Large intestine (tissue), 3 donors: ENCODE measurements at regions not wholly inside any gene's neighbourhood (a gene's known extent, or its start where the extent isn't known, plus 50 kb on each side); places are given as distances from the start of the nearest gene placed in this dataset.
A peak's percentile ranks its signal among the peaks of the same experiment; 100 is the strongest.

Experiments used
- DNase-seq, 2 donors: peaks; one replicate each; pipeline versions ENCODE4 v3.0.0 to v3.0.0-alpha.2; 2013
- H3K27ac ChIP-seq: one replicate; pipeline ENCODE4 v1.5.1; 2013; ENCODE audit warnings: low read length
- H3K27me3 ChIP-seq: 2 replicates; pipeline ENCODE4 v1.6.1; 2013; ENCODE audit warnings: low read length; ENCODE audit not compliant: control insufficient read depth, insufficient read depth
- H3K36me3 ChIP-seq: 2 replicates; pipeline ENCODE4 v1.6.1; 2013; ENCODE audit warnings: low read length; ENCODE audit not compliant: control insufficient read depth, insufficient read depth
- H3K4me1 ChIP-seq: one replicate; pipeline ENCODE4 v1.6.1; 2013; ENCODE audit warnings: low read length; ENCODE audit not compliant: control insufficient read depth, insufficient read depth
- H3K4me3 ChIP-seq: one replicate; pipeline ENCODE4 v1.5.1; 2013; ENCODE audit warnings: low read length
- H3K9me3 ChIP-seq: one replicate; pipeline ENCODE4 v1.6.1; 2013; ENCODE audit warnings: mild to moderate bottlenecking, low read depth, low read length, moderate library complexity; ENCODE audit not compliant: control insufficient read depth
- WGBS: methylation state at CpG from one replicate; pipeline ENCODE4 v1.1.5; 2013; ENCODE audit warnings: low lambda C conversion rate; ENCODE audit not compliant: insufficient coverage; 5-methylcytosine and 5-hydroxymethylcytosine counted together

DNA sequence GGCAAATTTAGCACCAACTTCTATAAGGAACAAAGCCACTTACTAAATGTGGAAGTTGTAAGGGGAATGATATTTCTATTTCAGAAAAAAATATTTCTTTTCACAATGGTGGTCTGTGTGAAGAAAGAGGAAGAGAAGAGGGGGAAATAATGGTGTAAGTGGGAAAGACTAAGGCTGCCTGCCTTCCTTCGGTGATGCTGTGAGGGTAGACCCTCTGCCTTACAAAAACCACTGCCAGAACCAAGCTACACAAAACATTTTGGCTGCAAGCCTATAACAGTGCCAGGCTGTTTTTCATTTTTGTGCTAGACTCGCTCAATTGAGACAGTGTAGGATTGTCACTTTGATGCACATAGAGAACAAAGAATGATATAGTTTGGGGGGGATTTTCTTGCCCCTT lies 286.6 kb downstream of the ZEB2 start:
- WGBS = 100% methylated on average over 1 of the region's 2 CpGs

DNA sequence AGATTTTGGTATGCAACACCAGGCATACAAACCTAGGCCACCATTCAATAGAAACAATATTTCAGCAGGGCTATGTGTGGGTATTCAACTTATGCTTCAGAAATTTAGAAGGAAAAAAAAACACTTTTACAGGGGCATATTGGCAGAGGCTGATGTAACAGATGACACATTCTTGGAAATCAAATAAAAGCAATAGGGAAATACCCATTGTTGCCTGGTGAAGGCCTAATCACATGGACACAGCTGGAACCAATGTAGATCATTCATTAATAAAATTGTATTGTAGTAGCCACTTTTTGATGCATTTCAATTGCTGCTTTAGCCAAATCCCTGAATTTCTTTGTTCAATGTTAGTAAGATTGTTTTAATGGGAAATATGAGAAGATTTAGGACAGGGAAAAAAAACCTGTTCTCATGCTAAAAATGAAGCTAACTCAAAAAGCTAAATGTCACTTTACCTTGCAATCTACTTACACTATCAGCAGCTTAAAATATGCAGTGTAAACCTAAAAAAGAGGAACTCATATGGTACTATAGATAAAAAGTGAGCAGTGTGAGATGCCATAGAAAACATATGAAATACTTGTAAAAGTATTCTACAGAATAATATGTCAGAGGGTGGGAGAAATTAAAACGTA lies 289.4 kb downstream of the ZEB2 start:
- no peak overlapping the region for H3K27ac ChIP-seq
- H3K27me3 ChIP-seq = no peaks in the 10 kb centered on the region
- no peak overlapping the region for H3K4me3 ChIP-seq
- no CpG with 5 or more reads among the region's 1 CpG for WGBS
- no peak for DNase-seq
- H3K36me3 ChIP-seq = no peaks in the 10 kb centered on the region
- H3K9me3 ChIP-seq = no peaks in the 10 kb centered on the region
- no peaks in the 10 kb centered on the region for H3K4me1 ChIP-seq

More for the DNA sequence above, 286.6 kb downstream of the ZEB2 start:
- Histone ChIP-seq H3K4me1 (no peaks in the 10 kb centered on the region), H3K4me3 (no peak overlapping the region), H3K9me3 (no peaks in the 10 kb centered on the region), H3K27me3 (no peaks in the 10 kb centered on the region), H3K36me3 (no peaks in the 10 kb centered on the region), H3K27ac (no peak overlapping the region)
- DNase-seq = no peak

DNA sequence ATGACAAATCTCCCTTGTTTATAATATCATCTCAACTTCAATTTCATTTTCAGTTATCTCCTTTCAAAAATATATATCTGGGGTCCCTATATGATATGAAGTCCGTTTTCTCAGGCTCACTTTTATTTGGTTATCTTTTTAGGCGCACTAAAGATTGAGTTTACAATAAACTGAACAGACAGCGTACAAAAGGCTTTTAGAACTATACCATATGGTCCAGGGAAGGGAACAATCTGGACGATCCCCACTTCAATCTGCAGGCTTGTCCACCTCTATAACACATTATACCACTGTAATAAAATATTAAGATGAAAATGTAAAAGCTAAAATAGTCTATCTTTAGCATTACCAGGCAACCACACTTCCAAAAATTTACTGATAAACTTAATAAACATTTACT lies 289.9 kb downstream of the ZEB2 start:
- no peaks in the 10 kb centered on the region for H3K4me1 ChIP-seq
- no peaks in the 10 kb centered on the region for H3K27me3 ChIP-seq
- H3K27ac ChIP-seq = no peak overlapping the region
- 85% methylated on average over 2 of the region's 4 CpGs for WGBS
- H3K36me3 ChIP-seq = no peaks in the 10 kb centered on the region
- H3K9me3 ChIP-seq = no peaks in the 10 kb centered on the region
- no peak overlapping the region for H3K4me3 ChIP-seq
- no peak for DNase-seq

DNA sequence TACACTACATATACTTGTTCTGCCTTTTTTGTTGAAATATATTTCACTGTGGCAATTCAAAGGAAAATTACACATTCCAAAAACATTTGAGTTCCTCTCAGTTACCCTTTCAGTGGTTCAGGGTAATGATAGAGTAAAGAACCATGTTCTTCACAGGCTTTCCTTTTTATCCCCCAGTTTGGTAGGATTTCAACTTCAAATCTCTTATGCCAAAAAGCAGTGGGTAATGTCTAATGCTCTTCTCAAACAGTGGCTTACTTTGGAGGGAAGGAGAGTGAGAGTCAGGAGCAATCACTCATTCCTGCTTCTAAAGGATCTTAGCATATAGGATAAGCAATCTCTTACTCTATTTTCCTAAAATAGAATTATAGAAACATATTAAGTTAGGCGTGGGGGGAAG lies 290.6 kb downstream of the ZEB2 start:
- Histone ChIP-seq H3K27ac (no peak overlapping the region), H3K4me1 (no peaks in the 10 kb centered on the region), H3K36me3 (no peaks in the 10 kb centered on the region), H3K4me3 (no peak overlapping the region), H3K27me3 (no peaks in the 10 kb centered on the region), H3K9me3 (no peaks in the 10 kb centered on the region)
- DNase-seq = no peak
- WGBS = 71% methylated on average over 1 of the region's 1 CpG

DNA sequence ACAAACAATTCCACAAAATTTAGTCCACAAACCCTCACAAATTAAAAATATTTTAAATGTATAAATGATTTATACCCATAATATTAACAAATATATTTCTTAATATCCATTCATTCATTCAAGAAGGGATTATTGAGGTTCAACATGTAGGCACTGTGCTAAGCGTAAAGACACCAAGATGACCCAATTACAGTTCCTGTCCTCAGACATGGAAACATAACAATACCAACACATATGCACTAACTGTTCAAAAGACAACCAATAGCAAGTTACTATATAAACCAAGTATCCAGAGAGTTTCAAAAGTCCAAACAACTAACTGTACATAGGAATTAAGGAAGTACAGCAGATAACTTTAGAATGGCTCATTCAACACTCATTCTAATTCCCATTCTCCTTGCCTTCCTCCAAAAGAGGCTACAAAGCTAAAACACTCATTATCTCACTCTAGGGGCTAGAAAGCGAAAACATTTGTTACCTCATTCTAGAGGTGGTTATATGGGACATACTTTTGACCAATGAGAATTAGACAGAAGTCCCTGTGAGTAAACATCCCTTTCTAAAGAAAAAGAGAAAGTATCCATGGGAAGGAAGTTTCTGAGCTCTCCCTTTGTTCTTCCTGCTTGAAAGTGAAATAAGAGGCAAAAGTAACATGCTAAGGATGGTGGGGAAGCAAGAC lies 292.4 kb downstream of the ZEB2 start:
- no peaks in the 10 kb centered on the region for H3K9me3 ChIP-seq
- H3K4me1 ChIP-seq = no peaks in the 10 kb centered on the region
- no peak overlapping the region for H3K4me3 ChIP-seq
- H3K27ac ChIP-seq = no peak overlapping the region
- DNase-seq = peak in 1 of 2 donors; percentile 21
- H3K27me3 ChIP-seq = no peaks in the 10 kb centered on the region
- no CpG with 5 or more reads among the region's 2 CpGs for WGBS
- H3K36me3 ChIP-seq = no peaks in the 10 kb centered on the region

DNA sequence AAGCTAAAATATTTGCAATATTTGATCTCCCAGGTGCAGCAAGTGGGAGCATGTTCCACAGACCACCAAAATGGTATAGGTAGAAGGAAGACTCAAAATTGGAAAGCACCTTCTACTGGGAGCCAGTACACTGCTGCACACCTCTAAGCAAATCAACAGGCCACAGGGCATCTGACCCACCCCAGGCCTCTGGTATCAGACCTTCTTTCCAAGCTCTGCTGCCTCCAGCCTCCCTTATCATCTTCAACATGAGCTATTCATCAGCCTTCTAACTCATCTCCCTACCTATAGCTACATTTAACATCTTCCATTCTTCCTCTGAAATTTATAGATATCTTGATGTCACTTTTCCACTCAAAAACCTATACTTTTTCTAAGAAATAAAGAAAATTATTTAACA lies 294.8 kb downstream of the ZEB2 start:
- Histone ChIP-seq H3K4me1 (no peaks in the 10 kb centered on the region), H3K27ac (no peak overlapping the region), H3K4me3 (no peak overlapping the region)

DNA sequence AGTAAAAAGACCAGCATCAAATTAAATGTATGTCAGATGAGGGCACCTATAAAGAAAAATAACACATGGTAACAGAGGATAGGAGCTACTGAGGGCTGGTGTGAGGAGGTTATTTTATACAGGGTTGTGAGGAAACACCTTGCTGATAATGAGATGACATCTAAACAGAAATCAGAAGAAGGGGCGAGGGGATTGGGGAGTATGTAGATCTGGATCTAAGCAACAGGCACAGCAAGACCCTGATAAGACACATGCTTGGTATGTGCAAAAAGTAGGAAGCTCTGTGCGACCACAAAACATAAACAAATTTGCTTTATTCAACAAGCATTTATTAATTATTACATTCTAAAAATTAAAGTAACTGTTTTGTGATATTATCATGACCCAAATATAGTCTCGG lies 295.4 kb downstream of the ZEB2 start:
- WGBS = 95% methylated on average over 2 of the region's 3 CpGs
- no peak overlapping the region for H3K27ac ChIP-seq
- no peaks in the 10 kb centered on the region for H3K4me1 ChIP-seq
- H3K36me3 ChIP-seq = no peaks in the 10 kb centered on the region
- no peak for DNase-seq
- H3K27me3 ChIP-seq = no peaks in the 10 kb centered on the region
- H3K4me3 ChIP-seq = no peak overlapping the region
- no peaks in the 10 kb centered on the region for H3K9me3 ChIP-seq

More for the DNA sequence above, 294.8 kb downstream of the ZEB2 start:
- DNase-seq = no peak
- H3K9me3 ChIP-seq = no peaks in the 10 kb centered on the region
- H3K27me3 ChIP-seq = no peaks in the 10 kb centered on the region
- H3K36me3 ChIP-seq = no peaks in the 10 kb centered on the region

DNA sequence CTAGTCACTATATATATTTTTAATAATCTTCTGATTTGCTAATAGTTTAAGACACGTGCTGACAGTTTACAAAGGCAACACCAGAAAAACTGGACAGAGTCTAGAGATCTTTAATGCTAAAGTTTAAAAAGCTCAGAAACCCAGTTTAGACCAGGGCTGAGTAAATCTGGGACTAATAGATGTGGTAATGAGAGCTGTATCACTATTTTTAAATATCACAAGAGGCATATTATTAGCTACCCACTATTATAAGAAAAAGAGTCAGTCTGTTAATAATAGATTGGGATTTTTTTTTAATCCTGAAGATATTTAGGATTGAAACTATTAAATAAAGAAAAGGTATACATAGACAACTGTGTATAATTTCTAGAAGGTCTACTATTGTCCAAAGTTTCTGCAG lies 299.9 kb downstream of the ZEB2 start:
- no peaks in the 10 kb centered on the region for H3K27me3 ChIP-seq
- 100% methylated on average over 1 of the region's 1 CpG for WGBS
- no peaks in the 10 kb centered on the region for H3K36me3 ChIP-seq
- H3K27ac ChIP-seq = no peak overlapping the region
- no peak for DNase-seq
- H3K4me1 ChIP-seq = no peaks in the 10 kb centered on the region
- no peaks in the 10 kb centered on the region for H3K9me3 ChIP-seq
- H3K4me3 ChIP-seq = no peak overlapping the region

DNA sequence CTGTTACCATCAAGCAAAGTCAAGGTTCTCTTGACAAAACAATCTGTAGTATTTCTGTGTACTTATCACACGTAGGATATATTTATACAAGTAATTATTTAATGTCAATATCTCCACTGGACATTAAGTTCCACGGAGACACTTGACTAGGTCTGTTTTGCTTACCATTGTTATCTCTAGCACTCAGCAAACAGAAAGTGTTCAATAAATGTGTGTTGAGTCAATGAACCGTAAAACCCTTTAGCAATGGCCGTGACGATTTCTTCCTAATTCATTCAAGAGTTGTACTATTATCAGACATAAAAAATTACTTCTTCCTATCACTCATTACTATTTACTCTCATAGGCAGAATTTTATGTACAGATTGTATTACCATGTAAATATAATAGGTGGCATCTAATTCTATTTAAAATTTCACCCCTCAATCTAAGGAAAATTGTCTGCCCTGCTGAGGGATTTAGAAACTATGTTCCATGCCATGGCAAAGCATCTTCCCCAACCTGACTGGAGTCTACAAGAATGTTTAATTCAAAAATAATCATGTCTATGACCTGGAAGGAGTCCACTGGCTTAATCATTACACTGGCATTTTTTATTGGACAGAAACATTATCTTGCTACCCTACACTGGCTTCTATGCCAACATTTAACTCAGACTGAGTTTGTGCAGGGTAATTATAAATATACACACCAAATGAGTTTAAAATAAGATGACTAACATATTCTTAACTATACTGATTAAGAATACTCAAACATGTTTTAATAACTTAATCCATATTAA lies 301.9 kb downstream of the ZEB2 start:
- Histone ChIP-seq H3K9me3 (no peaks in the 10 kb centered on the region), H3K4me1 (no peaks in the 10 kb centered on the region), H3K4me3 (no peak overlapping the region), H3K27ac (no peak overlapping the region), H3K27me3 (no peaks in the 10 kb centered on the region), H3K36me3 (no peaks in the 10 kb centered on the region)
- no peak for DNase-seq
- 73% methylated on average over 4 of the region's 5 CpGs for WGBS

DNA sequence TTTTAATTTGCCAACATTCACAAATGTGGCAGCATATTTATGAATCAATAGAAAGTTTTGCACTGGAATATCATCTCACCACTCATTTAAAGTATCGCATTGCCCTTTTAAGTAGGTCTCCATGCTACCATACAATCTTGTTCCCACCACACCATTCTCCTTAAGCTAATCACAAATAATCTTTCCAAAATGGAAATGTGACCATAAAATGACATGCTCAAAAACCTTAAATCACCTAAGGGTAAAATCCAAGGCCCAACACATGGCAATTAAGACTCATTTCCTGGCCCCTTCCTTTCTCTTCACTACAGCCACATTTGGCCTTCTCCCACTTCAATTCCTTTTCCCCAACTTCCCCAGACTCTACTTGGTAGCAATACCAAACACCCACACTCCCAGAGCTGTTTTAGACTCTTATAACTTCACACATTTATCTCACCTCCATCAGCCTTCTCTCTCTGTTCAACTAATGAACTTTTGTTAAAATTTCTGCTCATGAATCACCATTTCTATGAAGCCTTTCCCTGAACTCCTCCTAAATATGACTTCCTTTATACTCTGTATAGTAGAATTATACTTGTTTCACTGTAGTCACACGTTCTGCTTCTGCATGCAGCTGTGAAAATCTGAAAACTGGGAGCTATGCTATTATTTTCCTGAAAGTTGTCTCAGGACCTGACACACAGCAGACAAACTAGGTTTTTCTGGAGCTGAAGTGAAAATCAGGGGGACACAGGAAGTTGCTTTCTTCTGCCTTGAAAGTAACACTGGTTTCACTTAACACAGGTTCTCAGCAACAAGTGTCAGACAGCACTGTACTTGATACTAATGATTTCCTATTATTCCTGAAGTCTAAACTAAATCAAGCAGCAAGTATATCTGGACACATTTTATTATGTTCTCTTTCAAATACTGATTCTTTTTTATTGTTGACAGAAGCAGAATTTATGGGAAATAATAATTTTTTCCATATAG lies 303.9 kb downstream of the ZEB2 start:
- Histone ChIP-seq H3K36me3 (no peaks in the 10 kb centered on the region), H3K9me3 (no peaks in the 10 kb centered on the region)
- no CpG with 5 or more reads among the region's 2 CpGs for WGBS

More for the DNA sequence above, 303.9 kb downstream of the ZEB2 start:
- no peaks in the 10 kb centered on the region for H3K4me1 ChIP-seq
- no peaks in the 10 kb centered on the region for H3K27me3 ChIP-seq
- DNase-seq = no peak
- H3K4me3 ChIP-seq = no peak overlapping the region
- no peak overlapping the region for H3K27ac ChIP-seq
